ENCODE measurements at regions not wholly inside any gene's neighbourhood (a gene's known extent, or its start where the extent isn't known, plus 50 kb on each side); places are given as distances from the start of the nearest gene placed in this dataset.

DNA sequence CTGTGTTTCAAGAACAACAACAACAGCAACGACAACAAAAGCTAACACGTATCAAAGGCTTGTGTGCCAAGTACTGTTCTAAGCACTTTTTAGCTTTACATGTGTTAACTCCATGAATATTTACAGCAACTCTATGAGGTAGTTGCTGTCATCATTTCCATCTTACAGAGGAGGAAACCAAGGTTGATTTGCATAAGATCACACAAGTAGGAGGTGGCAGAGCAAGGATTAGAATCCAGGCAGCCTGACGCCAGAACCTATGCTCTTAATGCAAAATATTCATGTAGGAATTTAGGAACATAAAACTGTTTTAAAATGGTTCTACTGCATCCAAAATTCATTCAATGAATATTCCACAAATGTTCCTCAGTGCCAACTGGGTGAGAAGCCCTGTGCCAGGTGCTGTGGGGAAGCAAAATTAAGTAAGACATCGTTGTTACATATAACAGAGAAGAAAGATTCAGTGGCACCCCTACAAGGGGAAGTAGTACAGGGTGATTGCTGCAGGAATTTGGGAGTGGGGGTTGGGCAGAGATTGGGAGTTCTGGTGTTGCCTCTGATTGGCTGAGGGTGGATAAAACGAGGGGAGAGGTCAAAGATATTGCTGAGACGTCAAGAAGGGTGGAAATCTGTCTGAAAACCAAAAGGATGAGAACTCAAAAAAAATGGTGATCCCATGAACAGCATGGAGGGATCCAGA, 86.1 kb upstream of the ARHGAP20 start:
- no peak for TF ChIP-seq EZH2phosphoT487 (IDR thresholded peaks at IDR 0.05; ENCODE audit: low read length)
- TF ChIP-seq, protein P1, sequence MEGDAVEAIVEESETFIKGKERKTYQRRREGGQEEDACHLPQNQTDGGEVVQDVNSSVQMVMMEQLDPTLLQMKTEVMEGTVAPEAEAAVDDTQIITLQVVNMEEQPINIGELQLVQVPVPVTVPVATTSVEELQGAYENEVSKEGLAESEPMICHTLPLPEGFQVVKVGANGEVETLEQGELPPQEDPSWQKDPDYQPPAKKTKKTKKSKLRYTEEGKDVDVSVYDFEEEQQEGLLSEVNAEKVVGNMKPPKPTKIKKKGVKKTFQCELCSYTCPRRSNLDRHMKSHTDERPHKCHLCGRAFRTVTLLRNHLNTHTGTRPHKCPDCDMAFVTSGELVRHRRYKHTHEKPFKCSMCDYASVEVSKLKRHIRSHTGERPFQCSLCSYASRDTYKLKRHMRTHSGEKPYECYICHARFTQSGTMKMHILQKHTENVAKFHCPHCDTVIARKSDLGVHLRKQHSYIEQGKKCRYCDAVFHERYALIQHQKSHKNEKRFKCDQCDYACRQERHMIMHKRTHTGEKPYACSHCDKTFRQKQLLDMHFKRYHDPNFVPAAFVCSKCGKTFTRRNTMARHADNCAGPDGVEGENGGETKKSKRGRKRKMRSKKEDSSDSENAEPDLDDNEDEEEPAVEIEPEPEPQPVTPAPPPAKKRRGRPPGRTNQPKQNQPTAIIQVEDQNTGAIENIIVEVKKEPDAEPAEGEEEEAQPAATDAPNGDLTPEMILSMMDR (IDR thresholded peaks at IDR 0.05; ENCODE audit: low read length) = no peak

Measured in MM.1S (cell line).